Activated CD8-positive, alpha-beta memory T cell treated with anti-CD3 and anti-CD28 coated beads for 48 hours (primary cell): ENCODE measurements at regions not wholly inside any gene's neighbourhood (a gene's known extent, or its start where the extent isn't known, plus 50 kb on each side); places are given as distances from the start of the nearest gene placed in this dataset.

ENCODE experiments used
- DNase-seq, 3 experiments: peaks; one replicate each; pipeline ENCODE4 v3.0.0-alpha.2; 2020; ENCODE audit warnings: low read depth in 2 of 3, low spot score in 2 of 3

GRCh38 chr13:74004109-74004508, 130.1 kb downstream of the KLF12 start:
- DNase-seq = no peak

DNA sequence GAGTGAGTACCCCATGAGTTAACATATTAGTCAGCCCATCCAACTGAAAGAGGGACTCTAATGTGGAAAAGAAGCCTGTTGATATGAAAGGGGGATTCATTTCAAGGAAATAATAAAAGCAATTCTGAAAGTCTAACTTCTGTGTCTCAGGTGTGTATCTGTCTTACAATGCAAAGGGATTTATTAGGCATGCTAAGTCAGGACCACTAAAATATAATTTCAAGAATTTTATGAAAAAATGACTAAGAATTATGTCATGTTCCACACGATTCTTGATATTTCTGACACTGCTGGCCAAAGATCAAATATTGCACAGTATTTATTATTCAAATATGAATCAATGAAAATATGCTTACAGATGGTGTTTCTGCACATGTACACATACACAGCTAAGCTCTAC, 130.8 kb downstream of the KLF12 start:
- no peak for DNase-seq

- no peak for DNase-seq
Measured at GRCh38 chr13:74000876-74001275, 133.3 kb downstream of the KLF12 start.

DNA sequence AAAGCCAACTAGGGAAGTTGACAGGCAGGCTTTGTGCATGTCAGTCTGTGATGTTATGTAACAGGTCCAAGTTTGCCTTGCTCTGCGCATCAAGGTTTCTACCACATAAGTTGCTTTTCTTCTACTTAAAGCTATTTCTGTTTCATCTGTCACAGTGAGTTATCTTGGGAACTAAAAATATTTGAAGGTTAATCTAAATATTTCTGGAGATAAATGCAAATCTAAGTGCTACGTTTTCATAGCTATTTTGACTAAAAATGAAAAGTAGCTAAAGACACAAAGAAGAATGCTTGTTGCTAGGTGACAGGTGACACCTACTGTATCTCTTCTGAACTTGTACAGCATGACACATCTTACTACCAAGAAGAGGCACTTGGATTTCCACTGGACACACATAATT, 135.6 kb downstream of the KLF12 start:
- no peak for DNase-seq

- no peak for DNase-seq
Measured at GRCh38 chr13:73997964-73998363, 136.2 kb downstream of the KLF12 start.

GRCh38 chr13:73996569-73996968, 137.6 kb downstream of the KLF12 start:
- no peak for DNase-seq

- DNase-seq = no peak
Measured at GRCh38 chr13:73995736-73996135, 138.5 kb downstream of the KLF12 start.

DNA sequence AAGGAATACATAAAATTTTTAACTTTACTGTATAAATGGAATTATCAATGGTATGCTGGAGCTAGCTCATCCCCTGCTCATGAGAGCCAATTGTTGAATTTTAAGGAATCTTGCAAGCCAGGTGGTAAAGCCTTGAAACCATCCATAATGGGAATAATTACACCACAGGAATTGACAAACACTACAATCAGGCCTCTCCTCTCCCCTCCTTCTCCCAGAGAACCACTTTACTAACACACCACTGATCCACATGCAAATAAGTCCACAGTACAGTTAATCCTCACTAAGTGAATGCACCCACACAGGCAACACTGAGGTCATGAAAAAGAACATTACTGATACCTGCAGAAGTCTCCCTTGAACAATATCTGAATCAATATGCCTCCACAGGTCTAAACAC, 140.5 kb downstream of the KLF12 start:
- DNase-seq = no peak

GRCh38 chr13:73991884-73992283, 142.3 kb downstream of the KLF12 start:
- DNase-seq = no peak

DNA sequence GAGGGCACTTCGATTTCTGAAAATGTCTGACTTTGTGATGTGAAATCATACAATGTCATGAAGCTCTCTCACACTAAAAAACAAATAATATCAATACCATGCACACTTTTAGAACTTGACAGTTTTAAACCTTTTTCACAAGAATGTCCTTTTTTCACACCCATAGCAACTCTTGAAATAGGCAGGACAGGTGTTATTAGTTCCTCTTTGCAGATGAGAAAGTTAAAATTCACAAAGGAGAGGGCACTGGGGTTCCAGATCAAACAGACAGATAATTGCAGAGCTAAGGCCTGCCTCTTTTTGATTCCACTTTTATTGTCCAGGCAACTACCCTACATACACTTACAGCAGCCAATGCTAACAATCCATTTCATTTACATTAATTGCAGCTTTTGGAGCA, 142.8 kb downstream of the KLF12 start:
- no peak for DNase-seq

DNA sequence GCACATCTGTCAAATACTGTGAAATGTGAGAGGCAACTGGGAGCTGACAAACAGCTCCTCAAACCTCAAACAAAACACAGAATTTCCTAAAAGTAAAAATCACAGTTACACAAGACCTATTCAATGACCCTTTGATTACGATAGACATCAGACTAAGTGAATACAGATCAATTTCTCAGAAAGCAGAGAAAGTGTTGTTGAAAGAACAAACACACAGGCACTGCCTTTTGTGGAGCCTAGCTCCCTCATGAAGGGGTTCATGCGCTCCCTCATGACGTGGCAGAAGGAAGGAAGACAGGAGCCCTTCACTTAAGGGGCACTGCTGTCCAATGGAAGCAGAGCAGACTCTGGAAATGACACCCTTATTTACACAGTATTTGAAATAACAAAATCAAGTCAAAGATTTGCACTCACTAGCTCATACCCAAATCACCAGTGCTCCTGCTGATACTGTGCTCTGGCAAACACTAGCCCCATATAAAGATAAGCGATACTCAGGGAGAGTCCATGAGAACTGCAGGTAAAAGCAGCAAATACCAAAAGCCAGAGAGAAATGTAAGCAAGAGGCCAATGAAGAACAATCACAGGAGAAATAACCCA, 144.9 kb downstream of the KLF12 start:
- DNase-seq = no peak

DNA sequence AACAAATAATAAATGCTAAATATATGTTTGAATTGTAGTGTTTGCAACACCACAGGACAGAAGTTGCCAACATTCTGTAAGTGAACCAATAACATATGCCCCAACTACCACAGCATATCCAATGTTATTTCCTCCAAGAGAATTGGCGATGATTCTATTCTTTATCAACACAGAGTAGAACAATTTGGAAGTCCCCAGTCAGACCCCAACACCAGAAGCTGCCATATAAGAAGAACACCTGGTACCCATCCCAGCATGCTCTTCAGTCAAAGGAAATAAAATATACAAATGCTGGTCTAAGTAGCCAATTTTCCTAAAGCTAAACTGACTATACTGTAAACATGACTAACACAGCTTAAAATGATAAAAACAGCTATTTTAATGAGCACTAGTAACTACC, 145.7 kb downstream of the KLF12 start:
- DNase-seq = no peak

DNA sequence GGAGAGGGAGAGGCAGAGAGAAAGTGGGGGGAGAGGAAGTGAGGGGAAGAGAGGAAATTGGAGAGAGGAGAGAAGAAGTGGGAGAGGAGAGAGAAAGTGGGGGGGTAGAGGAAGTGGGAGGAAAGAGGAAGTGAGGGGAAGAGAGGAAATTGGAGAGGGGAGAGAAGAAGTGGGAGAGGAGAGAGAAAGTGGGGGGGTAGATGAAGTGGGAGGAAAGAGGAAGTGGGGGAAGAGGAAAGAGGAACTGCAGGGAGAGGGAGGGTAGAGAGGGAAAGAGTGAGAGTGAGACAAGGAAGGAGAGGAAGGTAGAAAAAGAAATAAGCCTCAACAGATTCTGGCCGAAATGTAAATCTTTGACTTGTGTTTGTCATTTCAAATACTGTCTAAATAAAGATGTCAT, 146.6 kb downstream of the KLF12 start:
- no peak for DNase-seq

- DNase-seq = no peak
Measured at GRCh38 chr13:73985783-73986182, 148.4 kb downstream of the KLF12 start.

DNA sequence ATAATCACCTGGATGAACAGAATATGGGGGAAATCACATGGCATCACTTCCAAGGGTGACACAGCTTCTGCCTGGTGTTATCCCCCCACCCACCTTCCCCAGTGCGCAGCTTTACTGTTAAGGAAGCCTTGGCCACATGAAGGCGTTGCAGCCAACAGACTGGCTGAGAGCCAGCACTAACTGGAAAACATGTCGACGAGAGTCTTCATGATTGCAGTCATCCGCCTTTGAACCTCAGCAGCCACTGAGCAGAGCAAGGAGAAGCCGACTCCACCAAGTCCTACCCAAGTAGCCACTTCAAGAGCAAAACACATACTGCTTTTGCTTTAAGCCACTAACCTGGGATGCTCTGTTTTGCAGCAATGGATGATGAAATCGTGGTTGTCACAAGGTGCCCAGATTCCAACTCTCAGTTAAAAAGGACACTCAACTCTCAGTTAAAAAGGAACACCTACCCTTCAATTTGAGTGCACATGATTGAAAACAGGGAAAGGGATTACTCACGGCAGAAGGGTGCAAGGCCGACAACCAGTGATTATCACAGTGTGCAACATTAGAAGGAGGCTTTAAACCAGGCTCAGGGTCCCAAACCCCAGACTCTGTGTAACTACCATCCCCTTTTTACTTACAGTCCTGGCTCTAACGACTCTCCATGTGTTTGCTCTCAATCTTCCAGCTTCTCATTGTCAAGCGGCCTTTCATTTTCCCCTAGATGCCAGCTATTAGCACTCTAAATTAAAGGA, 149.1 kb downstream of the KLF12 start:
- peak in 2 of 3 experiments; percentile 24 to 35 for DNase-seq

- no peak for DNase-seq
Measured at GRCh38 chr13:73984201-73984600, 150.0 kb downstream of the KLF12 start.

DNA sequence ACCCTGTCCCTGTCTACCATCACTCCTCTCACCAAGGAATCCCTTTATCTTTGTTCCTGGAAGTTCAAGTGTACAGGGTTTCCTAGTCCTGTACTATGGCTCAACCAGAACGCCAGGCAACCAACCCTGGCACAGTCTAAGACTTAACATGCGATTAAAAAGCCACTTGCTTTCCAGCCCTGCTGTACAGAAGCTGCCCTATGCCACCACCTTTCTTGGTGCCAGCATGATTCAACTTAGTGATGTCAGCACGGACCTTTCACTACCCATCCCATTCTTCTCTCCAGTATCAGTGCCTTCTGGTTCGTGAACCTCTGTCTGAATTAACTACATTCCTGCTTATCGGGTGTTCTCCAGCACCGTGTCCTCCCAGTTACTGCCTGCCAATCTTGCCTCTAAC, 151.1 kb downstream of the KLF12 start:
- DNase-seq = no peak

DNA sequence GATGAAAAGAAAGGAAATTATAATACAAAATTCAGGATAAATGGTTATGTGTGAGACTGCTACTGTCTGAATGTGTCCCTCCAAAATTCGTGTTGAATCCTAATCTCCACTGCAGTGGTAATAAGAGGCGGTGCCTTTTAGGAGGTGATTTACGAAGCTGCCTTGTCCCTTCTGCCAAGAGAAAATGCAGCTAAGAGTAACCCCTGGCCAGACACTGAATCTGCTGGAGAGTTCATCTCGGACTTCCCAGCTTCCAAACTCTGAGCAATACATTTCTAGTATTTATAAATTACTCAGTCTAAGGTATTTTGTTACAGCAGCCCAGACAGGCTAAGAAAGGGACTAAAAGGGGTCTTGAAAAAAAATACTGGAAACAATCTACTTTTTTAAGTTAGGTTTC, 152.6 kb downstream of the KLF12 start:
- DNase-seq = no peak

- DNase-seq = no peak
Measured at GRCh38 chr13:73975767-73976166, 158.4 kb downstream of the KLF12 start.

DNA sequence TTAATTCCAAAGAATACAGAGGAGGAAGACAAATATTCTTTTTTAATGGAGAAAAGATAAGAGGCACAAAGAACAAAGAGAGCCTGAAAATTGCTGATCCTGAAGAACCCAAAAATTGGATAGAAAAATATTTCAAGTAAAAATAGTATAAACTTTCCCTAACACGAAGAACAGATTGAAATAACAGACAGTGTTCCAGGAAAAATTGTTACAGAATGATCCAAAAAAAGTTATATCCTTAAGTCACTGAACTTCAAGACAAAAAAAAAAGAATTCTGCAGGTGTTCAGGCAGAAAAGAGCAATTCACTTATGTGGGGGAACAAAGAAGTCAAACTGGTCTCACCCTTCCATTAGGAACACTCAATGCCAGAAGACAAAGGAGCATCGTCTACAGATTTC, 160.2 kb downstream of the KLF12 start:
- DNase-seq = no peak

DNA sequence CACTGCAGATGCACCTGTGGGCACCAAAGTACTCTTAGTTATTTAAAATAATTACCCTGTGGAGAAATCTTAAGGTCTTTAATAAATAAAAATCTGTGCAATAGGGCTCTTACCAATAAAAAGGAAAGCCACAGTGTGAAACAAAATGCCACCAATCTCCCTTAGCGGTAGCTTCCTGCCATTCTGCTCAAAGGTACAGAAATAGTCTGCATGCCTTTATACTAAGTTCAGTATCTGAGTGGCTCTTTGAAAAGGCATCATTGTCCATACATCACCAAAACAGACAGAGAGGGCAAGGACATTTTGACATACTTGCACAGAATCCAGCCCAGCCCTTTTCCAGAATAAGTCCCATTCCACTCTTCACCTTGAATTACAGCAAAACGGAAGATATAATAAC, 161.0 kb downstream of the KLF12 start:
- no peak for DNase-seq

DNA sequence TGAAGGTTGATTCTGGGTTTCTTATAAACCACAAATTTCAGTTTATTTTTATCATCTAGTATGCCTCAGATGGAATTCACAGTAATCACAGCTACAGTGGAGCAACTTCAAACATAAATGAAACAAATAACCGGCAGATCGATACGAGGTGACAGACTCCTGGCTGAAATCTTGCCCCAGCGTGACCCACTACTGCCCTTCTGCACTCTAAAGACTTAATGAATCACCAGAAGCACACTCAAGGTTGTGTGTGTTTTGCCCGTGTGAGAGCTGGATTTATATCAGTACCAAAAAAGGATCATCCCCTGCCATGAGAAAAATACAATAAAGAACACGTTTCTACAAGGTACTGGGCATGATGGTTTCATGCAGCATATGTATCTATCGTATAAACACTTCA, 161.7 kb downstream of the KLF12 start:
- no peak for DNase-seq

DNA sequence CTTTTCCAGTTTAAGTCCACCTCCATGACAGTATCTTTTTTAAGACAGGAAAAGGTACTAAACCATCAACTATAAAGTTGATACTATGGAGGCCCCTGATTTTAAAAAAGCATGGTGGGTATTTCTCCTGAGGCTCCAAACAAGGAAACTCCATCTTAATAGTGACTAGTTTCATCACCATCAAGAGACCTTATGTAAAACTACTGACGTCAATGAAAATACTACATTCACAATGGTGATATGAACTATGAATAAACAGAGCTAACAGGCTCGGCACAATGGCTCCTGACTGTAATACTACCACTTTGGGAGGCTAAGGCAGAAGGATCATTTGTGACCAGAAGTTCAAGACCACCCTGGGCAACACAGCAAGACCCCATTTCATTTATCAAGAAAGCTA, 162.7 kb downstream of the KLF12 start:
- no peak for DNase-seq
